GF-D8 (cell line): ENCODE measurements at regions not wholly inside any gene's neighbourhood (a gene's known extent, or its start where the extent isn't known, plus 50 kb on each side); places are given as distances from the start of the nearest gene placed in this dataset.

Experiments
- DNase-seq: peaks from one replicate; lab custom pipeline; 2025; lab: John Stamatoyannopoulos, UW

DNA sequence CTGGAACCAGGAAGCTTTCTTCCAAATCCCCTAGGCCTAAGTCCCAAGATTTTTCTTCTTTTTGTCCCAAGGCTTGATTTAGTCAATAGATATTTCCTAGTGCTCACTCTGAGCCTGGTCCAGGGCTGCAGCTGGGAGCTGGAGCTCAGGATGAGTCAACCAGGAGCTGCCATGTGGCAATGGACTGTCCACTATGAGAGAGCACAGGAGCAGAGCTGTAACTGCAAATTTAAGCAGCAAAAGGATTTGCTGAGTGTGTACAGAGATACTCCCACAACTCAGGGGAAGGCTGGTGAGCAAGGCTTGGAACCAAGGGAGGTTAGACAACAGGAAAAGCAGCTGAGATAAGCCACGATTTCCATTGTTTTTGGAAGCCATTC, 92.1 kb upstream of the CXCL12 start:
- DNase-seq, result no peak

DNA sequence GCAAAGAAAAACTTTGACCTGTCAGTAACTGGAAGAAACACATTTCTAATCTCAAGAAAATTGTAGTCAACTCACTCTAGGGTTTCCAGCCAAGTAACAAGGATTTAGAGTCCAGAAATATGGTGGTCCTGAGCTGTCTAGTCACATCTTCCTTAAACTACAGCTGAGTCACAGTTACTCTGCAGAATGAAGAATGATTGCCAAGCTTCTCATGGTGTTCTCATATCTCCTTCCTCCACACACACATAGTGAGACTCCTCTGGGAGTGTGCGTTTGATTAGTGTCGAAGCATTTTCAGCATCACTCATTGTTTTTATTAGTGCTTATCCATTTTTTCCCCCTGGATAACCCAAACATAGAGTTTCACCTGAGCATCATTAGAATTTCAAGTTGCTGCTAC, 93.1 kb upstream of the CXCL12 start:
- DNase-seq, result no peak

DNA sequence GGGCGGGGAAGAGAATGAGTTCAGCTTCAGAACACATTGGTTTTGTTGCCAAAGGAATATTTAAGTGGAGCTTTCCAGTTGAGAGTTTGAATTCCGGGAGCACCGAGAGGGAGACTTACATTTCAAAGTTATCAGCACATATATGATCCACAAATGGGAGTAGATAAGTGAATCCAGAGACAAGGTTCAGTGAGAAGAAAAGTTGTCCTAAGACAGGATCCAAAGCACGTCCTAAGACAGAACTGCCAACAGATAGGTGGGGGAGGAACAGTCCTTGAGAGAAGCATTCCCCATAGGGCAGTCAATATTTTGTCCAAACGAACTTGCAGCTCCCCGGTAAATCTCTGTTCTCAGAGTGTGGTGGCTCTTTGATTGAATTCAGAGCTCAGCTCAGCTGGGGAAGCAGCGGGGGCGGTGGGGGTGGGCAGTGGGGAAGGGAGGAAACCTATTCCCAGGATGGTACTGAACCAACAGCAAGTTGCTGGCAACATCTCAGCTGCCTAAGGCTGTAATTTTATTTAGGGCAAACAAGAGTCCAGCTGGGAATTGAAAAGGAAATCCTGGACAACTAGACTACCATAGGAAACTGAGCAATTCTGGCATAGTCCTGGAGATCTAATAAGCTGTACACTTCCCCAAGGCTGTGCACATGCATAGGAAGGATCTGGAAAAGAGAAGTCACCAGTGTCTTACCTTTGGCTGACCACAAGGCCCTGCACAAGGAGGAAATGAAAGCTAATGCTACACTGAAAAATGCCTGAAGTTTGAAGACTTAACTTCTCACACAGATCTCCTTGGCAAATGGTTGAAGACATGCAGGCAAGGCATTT, 94.2 kb upstream of the CXCL12 start:
- DNase-seq, result no peak

DNA sequence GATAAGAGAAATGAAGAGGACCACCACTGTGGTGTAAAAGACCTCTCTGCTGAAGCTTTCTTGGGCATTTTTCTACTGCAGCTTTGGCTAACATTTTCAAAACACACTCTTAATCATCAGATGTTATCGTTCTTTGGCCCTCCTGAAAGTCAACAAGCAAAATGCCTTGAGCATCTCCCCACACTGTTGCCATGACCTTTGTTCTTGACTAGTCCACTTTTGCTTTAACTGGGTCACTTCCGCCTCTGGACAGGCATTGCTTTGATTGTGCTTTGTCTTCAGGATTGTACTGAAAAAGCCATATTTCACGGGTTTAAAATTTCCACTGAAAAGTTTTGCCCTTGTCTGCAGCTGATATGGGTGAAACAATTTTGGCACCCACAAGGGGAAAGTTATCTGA, 107.8 kb upstream of the CXCL12 start:
- DNase-seq, result no peak

DNA sequence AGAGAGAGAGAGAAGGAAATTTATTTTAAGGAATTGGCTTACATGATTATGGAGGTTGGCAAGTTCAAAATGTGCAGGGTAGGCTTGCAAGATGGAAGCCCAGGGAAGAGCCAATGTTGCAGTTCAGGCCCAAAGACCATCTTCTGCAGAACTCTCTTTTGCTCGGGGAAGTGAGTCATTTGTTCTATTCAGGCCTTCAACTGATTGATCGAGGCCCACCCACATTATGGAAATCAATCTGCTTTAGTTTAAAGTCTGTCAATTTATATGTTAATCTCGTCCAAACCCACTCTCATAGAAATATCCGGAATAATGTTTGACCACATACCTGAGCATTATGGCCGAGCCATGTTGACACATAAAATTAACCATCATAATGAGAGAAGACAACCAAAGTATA, 113.3 kb upstream of the CXCL12 start:
- no peak for DNase-seq

DNA sequence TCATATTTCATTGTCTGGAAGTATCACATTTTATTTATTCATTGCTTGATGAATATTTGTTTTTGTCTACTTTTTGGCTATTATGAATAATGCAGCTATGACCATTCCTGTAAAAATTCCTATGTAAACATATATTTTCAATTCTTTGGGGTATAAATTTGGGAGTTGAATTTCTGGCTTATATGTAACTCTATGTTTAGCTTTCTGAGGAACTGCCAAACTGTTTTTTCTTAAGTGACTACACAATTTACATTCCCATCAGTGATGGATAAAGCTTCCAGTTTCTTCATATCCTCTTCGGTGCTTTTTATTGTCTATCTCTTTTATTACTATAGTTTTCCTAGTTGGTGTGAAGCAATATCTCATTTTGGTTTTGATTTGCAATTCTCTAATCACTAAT, 115.6 kb upstream of the CXCL12 start:
- DNase-seq, result no peak

DNA sequence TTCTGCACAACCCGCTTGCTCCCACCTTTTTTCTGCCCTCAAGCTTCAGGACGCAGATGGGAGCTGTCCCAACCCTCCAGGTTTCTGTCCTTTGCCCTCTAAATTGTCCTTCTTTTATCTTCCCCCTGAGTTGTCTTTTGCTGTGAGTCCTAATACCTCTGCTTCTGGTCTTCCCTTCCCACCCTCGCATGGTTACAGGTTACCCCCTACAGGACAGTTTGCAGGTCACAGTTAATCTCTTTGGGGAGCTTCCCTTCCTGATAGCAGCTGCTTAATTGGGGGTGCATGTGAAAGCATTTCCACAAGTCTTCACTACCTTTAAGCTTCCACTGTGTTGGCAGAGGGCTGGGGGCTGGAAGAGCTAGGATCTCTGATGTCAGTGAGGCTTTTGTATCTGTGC, 121.5 kb upstream of the CXCL12 start:
- DNase-seq, result no peak

DNA sequence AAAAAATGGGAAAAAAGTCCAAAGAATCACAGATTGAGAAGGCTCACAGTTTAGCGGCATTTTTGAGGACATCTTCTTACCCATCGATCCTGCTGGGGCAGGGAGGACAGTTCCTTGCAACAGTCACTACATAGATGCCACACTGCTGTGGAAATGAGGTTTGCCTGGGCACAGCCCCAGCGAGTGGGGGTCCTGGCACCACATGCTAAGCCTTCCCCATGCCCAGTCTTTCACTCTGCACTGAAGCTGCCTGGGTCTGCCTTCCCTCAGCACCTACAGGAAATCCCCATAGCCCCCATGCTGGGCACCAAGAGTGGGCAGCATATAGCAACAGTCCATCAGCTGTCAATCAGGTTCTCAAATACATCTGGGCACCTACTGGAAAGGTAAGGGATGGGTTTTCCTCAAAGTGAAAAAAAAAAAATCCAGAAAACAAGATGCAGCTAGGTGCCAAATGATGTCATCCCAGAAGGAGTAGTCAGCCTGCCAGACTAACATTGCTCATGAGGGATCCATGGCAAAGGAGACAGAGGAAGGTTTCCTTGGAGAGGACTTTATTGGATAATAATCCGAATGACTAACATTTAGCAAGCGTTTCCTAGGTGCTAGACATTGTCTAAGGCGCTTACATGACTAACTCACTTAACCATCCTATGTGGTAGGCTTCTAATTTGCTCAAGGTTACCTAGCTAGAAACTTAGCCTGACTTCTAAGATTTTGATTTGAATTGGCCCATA, 125.7 kb upstream of the CXCL12 start:
- DNase-seq, result no peak

DNA sequence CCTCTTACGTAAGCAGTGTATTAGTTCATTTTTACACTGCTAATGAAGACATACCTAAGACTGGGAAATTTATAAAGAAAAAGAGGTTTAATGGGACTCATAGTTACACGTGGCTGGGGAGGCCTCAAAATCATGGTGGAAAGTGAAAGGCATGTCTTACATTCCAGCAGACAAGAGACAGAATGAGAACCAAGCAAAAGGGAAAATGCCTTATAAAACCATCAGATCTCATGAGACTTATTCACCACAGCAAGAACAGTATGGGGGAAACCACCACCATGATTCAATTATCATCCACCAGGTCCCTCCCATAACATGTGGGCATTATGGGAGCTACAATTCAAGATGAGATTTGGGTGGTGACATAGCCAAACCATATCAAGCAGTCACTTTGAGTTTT, 126.3 kb upstream of the CXCL12 start:
- no peak for DNase-seq

DNA sequence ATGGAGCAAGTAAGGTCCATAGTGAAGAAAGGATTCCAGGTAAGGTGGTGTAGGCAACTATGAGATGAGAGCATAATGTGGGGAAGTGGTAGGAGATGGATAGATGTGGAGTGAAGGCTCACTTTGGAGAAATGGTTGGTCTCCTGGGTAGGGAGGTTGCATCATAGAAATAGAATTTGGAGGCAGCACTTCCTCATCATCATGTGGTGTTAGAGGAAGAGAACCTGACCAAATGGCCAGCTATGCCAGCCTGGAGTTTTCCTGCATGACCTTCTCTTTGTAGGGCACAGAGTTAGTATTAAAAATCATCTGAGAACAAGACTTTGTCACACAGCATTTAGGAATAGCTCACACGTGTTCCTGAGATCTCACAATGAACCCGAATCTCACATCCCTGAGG, 126.7 kb upstream of the CXCL12 start:
- DNase-seq, result no peak

DNA sequence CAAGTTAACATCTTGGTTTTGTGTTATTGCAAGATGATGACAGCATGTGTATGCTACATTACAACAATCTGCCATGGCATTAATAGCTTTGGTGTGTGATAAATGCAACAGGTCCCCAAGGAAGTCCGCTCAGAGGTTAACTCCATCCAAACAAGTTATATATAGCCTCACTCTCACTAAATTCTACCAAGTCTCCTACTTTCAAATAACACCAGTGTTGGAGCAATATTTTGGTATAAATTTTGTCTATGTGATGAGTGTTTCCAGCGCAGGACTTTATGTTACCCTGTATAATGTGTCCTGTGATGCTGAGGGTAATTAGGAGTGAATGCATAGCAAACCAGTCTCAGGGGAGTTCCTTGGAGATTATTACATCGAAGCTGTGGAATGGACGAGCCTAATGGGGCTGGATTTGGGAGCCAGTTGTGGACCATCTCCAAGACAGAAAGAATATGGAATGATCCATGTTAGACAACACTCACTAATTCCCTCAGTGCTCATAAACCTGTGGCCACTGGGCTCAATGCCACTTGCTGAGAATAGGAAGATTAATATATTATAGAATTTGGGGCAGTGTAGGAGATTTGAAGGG, 127.6 kb upstream of the CXCL12 start:
- no peak for DNase-seq

DNA sequence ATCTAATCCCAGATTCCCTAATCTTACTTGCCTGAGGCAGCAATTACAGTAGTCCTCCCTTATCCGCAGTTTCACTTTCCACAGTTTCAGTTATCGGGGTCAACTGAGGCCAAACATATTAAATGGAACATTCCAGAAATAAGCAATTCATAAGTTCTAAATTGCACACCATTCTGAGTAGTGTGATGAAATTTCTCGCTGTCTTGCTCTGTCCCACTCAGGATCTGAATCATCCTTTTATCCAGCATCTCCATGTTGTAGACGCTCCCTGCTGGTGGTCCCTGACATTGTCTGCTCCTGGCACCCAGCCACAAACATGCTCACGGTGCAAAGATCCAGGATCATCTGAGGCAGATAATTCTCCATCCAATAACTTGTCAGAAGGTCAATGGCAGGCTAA, 128.7 kb upstream of the CXCL12 start:
- DNase-seq, result no peak

DNA sequence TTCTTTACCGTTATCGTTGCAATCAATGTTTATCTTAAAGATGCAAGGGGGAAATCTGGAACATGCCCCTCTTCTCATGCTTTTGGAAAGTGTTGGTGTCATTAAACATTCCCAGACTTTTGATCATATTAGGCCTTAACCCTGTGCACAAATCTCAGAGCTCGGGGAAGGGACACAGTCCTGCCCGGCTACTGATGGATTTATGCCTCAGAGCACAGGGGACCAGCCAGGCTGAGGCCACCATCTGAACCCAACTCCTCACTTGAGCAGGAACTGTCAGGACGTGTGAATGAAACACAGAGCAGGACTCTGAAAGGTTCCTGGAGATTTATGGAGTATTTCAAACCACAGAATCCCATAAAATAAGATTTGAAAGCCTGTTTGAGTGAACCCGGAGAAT, 132.0 kb upstream of the CXCL12 start:
- DNase-seq, result no peak

DNA sequence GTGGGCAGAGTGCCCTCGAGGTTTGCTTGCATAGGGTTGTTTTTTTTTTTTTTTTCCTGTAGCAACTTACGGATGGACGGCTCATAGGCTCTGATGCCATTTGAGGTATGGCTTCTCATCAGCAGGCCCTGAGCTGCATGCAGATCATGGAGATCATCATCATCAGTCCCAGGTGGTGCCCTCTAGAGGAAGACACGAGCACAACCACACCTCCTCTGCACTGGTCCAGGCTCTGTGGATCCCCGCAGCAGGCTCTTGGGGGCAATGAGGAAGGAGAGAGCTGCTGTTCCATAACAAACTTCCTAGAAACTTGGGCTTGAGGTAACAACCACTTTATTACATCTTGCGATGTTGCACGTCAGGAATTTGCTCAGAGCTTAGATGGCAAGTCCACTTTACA, 132.7 kb upstream of the CXCL12 start:
- no peak for DNase-seq

DNA sequence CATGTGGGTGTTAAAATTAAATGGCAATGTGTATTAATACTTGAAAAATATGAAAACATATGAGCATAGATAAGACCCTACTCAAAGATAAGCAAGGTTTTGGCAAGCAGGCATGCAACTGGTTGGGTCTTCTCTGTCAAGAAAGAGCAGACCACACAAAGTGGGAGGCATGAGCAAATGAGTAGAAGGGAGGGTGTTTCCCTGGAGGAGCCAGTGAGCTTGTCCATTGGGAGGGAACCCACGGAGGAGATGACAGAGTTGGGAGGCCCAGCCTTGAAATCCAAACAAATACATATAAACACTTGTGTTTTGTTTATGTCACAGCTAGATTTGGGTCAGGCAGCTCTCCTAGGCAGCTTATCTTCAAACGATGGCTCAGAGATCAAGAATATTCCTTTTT, 134.5 kb upstream of the CXCL12 start:
- DNase-seq, result no peak

DNA sequence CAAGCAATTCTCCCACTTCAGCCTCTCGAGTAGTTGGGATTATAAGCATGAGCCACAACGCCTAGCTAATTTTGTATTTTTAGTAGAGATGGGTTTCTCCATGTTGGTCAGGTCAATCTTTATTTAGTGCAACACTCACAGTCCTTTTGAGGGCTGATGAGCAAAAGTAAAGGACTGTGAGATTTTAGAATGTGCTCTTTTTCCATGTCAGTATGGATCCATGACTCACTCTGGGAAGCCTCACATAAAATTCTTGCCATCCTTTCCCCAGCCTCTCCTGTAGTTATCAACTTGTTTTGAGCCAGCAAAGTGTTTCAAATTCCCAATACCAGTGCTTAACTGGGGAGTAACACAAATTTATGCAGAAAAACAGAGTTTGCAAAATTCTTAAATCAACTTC, 135.8 kb upstream of the CXCL12 start:
- DNase-seq, result no peak

DNA sequence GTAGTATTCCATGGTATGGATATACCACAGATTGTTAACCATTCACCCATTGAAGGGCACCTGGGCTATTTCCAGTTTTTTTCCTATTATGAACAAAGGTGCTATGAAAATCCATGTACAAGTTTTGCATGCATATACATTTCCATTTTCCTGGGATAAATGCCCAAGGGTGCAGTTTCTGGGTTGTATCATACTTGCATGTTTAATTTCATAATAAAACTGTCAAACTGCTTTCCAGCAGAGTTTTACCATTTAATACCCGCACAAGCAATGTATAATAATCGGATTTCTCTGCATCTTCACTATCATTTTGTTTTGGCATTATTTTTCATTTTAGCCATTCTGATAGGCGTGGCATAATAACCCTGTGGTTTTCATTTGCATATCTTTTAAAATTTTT, 154.3 kb upstream of the CXCL12 start:
- no peak for DNase-seq

DNA sequence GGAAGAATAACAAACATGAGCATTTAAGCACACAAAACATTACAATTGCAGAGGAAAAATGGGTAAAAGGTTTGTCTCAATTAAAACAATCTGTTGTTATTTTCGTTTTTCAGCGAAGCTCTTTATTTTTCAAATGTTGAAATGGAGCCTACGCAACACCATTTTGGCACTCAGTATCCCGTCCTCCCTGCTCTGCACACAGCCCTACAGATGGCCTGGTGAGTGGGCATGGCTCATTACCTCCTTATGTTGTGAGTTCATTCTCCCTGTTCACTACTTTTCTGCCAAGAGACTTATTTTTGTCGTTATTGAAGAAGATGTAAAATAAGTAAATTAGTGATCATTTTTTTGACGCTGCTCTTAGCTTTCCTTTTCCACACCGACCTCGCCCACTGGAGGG, 167.8 kb upstream of the CXCL12 start:
- DNase-seq, result no peak

DNA sequence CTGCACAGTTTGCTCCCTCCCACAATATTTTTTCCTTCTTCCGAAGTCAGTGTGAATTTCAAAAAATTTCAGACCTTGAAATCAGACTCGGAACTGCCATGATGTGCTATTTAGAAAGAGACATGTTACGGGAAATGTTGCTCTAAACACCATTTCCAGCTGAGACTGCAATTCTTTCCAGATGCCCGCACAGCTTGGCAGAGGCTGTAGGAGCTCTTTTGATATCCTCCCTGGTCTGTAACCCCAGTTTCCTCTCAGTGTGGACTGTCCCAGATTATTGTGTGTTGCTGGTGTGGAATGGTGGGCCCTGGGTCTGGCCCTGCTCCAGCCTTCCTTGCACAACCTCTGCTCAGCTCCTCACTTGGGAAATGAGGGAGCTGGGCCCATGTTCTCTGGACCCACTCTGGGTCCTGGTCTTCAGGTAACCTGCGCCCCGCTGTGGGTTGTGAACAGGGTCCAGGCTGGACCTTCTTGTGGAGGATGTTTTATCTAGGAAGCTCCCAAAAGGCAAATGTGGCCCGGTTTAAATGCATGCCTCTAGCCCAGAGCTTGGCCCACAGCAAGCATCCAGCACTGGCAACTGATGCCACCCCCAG, 172.8 kb upstream of the CXCL12 start:
- no peak for DNase-seq

DNA sequence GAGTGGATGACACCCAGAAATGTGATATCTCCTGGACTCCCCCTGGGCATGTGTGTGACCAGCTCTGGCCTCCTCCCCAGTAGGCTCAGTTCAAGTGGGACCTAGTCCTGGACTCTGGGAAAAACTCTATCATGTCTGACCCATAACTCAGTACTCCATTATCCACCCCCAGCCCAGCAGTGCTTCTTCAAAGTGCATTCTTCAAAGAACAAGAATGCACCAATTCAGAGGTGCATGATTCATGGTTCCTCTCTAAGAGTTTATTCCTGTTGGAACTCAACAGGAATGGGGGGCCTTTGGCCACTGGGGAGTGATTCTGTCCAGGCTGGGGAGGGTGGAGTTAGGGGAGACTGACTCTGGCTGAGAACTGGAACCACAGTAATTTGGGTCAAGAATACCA, 173.6 kb upstream of the CXCL12 start:
- no peak for DNase-seq

DNA sequence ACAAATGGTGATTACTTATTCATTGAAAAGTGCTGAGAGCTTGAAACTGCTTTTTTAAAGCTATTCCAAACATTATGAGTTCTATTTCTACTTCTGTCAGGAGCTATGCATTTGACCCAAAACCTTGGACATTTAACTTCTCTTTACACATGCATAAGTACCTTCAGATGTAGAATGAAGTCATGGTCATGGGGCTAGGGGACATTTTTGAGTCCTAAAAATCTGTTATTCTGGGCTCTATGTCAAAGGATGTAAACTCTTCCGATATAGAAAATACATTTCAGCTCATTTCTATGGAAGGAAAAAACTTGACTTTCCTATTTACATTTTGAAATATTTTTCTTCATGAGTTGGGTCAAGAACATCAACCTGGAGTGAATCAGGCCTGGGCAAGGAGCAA, 179.5 kb upstream of the CXCL12 start:
- no peak for DNase-seq

DNA sequence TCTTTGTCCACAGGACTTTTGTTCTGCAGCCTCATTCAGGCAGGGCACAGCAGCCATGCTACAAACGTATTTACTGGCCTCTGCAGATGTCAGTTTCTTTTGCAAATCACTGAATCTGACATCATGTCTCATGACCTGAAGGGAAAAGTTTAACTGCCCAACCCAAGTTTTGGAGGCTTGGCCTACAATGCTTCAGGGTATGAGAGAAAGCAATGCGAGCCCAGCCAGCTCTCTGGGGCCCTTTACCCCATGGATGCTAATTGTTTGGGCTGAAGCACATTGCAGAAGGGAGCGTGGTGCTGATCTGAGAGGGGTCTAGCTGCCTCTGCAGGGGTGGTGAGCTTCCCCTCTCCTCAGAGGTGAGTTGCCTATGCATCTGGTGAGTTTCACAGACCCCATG, 179.9 kb upstream of the CXCL12 start:
- no peak for DNase-seq

DNA sequence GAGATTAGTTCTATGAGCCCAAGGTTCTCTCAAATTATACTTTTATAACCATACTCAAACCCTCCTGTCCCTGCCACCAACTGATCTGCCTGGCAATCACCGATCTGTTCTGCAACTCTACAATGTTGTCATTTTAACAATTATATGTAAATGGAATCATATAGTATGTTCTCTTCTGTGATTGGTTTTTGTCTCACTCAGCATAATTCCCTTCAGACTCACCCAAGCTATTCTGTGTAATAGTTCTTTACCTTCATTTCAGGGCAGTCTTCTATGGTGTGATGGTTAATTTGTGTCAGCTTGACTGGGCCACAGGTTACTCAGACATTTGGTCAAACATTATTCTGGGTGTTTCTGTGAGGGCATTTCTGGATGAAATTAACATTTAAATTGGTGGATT, 181.9 kb upstream of the CXCL12 start:
- no peak for DNase-seq
